HuH-7 (cell line): ENCODE measurements at regions not wholly inside any gene's neighbourhood (a gene's known extent, or its start where the extent isn't known, plus 50 kb on each side); places are given as distances from the start of the nearest gene placed in this dataset.

Experiments
- DNase-seq: peaks from one replicate; pipeline ENCODE4 v3.0.0; 2011; ENCODE audit warnings: low spot score

DNA sequence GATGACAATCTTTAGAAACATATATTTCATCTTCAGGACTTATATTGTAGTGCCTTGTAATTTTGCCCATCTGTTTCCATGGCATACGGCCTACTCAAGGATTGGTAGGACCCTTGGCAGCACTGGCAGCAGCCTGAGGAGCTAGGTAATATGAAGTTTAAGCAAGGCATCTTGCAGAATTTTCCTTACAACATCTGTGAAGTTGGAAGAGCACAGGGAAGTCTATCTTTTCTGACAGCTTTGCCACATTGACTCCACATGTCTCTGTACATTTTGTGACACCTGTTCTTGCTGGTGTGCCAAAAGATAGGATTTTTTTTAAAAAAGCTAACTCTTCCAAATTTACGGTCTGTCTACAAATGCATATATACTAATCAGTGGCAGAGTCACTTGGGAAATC, 1235.2 kb downstream of the PCDH7 start:
- no peak for DNase-seq

DNA sequence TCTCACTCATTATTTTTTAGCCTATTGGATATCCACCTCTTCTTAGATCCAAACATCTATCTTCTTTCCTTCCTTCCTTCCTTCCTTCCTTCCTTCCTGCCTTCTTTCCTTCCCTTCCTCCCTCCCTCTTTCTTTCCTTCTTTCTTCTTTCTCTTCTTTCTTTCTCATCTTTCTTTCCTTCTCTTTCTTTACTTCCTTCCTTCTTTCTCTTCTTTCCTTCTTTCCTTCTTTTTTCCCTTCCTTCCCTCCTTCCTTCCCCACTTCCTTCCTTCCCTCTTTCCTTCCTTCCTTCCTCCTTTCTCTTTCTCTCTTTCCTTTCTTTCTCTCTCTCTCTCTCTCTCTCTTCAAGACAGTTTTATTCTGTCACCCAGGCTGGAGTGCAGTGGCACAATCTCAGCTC, 1239.8 kb downstream of the PCDH7 start:
- DNase-seq = no peak

DNA sequence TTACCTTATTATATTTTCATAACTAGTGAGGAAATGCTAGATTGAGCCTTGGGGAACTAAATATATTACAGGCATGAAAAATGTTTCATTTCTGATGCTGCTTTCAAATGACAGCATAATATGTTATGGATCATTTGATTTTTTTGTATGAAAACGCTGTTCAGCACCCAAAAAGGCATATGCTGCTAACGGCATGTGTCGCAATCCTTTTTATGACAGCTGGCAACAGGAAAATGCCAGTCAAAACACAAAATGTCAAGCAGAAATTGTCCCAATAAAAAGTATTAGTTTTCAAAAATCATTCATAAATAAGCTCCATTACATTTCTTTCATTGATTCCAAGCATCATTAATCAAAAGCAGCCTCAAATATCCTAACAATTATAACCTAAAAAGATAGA, 1244.5 kb downstream of the PCDH7 start:
- no peak for DNase-seq

DNA sequence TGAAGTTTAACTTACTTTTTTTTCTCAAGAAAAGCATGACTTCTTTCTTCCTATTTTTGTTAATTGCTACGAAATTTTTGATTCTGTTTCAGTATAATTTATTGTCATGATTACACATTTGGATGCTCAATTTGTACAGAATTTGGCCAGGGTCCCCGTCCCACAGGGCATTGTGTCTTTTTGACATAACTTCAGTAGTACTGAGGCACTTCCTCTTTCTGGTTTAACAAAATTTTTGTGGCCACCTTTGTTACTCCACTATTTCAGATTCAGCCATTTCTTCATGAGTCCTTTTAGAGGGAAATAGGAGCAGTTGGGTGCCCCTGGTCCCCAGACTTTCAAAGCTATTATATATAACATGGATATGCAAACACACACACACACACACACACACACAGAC, 1248.7 kb downstream of the PCDH7 start:
- no peak for DNase-seq

DNA sequence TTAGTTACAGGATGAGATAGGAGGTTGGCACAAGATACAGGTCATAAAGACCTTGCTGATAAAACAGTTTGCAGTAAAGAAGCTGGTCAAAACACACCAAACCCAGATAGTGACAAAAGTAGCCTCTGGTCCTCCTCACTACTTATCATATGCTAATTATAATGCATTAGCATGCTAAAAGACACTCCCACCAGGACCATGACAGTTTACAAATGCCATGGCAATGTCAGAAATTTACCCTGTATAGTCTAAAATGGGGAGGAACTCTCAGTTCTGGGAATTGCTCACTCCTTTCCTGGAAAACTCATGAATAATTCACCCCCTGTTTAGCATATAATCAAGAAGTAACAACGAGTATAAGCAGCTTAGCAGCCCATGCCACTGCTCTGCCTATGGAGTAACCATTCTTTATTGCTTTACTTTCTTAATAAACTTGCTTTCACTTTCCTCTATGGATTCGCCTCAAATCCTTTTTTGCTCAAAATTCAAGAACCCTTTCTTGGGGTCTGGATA, 1254.4 kb downstream of the PCDH7 start:
- DNase-seq = no peak

DNA sequence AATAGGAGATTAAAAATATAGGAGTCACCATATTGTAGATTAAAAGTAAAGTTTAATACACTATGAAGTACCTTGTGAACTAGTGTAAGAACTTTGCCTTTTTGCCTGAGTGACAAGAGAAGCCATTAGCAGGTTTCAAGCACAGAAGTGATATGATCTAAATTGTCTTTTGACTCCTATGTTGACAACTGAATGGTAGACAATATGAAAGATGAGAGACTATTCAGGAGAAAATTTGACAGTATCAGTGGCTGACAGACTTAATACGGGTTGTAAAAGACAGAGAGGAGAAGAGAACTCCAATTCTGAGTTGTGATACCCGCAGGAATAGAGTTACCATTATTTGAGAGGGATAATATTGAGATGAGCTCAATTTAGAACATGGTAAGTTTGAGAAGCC, 1259.8 kb downstream of the PCDH7 start:
- DNase-seq = no peak

DNA sequence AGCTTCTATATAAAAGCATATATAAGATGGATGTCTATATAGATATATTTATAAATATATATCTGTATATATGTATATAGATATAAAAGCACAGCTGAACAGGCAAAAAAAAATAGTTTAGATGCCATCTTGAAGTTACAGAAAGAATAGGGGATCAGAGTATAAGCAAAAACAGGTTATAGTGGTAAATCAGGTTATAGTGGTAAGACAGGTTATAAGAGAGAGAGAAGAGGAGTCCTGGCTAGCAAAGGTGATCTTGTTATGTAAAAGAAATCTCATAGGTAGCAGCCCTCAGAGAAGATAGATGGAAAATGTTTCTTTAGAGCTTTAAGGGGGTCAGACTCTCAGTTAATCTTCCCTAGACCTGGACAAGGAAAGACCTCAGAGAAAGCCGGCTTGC, 1263.1 kb downstream of the PCDH7 start:
- no peak for DNase-seq

DNA sequence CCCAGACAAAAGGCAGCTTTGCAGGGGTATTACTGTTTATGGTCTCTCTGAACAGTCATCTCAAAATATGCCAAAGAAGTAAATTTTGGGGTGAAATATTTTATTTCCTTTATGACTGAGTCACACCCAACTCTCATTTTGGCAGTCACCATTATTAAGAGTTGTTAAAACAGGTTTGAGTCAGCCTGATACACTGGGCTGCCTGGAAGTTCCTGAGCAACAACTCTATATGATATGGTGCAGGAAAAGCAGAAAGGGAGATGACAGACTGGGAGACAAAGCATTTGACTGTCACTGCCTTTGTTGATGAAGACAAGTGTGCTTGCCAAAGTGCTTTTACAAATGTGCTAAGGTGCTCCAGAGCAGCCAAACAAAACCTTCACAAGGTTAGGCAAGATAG, 1263.5 kb downstream of the PCDH7 start:
- no peak for DNase-seq

DNA sequence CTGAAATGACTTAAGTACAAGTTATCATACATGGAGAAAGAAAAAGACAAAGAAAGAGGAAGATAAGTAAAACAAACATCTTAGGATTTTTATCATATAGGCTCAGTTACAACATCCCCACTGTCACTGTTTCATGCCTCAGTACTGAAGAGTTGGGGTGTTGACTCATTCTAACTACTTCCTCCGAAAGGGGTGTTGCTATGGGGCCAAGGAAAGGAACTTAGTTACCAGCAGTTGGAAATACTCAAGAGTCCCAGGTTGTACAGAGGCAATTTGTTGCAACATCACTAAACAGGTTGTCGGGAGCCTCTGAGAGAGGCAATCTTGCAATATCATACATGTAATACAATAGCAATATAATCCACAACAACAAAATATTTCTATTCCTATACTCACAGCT, 1264.7 kb downstream of the PCDH7 start:
- no peak for DNase-seq

DNA sequence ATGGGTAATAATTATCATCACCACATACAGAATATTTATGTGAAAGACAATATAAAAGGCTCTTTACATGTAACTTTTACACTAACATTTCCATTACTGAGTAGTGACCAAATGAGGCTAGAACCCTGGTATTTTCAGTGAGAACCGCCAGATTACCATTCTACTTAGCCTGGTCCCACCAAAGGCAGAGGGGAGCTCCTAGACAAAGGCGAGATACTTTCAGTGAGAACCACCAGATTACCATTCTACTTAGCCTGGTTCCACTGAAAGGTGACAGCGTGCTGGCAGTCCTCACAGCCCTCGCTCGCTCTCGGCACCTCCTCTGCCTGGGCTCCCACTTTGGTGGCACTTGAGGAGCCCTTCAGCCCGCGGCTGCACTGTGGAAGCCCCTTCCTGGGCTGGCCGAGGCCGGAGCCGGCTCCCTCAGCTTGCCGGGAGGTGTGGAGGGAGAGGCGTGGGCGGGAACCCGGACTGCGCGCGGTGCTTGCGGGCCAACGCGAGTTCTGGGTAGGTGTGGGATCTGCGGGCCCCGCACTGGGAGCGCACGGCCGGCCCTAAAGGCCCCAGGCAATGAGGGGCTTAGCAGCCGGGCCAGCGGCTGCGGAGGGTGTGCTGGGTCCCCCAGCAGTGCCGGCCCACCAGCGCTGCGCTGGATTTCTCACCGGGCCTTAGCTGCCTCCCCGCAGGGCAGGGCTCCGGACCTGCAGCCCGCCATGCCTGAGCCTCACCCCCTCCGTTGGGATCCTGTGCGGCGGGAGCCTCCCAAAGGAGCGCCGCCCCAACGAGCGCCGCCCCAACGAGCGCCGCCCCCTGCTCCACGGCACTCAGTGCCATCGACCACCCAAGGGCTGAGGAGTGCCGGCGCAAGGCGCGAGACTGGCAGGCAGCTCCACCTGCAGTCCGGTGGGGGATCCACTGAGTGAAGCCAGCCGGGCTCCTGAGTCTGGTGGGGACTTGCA, 1276.1 kb downstream of the PCDH7 start:
- no peak for DNase-seq

DNA sequence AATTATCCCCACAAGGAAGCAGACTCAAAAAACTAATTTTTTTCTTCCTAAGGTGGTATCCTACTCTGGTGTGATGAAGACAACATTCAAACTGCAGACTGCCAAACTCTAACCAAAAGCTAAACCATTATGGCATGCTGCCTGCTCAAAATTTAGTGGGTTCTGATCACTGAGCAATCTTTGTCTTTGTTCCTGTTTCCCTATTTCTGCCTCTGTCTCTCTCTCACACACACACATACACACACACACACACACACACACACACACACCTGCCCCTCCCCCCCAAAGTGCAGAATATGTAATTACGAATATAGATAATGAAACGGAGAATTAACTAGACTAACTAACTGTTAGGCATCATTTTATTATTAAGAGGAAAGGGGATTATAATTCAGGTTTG, 1278.6 kb downstream of the PCDH7 start:
- no peak for DNase-seq

DNA sequence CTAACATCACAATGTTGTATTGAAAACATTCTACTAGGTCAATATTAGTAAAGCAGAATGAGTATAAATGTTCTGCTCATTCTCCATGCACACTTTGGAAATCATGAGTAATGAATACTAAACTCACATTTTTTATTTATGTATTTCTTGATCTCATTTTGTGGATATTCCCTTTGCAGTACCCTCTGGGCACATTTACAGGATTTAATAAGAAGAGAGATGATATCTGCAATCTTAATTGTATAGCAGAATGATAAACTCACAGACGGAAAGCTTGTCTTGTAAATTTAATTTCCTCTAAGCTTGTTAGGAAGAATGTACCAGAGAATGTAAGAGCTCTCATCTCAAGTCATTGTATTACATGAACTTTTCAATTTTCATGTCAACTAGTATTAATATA, 1279.7 kb downstream of the PCDH7 start:
- DNase-seq = no peak

DNA sequence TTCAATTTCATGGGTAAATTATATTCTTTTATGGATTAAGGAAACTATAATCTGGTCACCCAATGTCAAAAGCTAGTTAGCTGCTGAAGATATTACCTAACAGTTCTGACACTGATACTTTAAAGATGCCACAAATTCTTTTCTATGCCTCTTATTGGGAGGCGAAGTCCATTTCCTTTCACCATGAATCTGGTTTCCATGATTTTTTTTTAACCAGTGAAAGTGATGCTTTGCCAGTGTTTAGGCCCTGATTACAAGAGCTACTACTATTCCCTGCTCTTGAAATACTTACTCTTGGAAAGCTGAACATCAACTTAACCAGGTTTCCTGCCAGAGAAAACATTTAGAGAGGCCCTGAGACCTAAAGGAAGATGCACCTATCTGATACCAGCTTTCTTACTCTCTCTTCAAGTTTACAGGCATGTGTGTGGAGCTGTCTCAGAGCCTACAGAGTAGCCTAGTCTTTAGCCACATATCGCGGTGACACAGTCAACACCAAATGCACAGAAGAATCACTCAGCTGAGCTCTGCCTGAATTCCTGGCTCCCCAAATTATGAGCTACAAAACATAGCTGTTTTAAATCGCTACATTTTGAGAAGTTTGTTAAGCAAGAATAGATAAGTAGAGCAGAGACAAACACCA, 1280.8 kb downstream of the PCDH7 start:
- DNase-seq = no peak

DNA sequence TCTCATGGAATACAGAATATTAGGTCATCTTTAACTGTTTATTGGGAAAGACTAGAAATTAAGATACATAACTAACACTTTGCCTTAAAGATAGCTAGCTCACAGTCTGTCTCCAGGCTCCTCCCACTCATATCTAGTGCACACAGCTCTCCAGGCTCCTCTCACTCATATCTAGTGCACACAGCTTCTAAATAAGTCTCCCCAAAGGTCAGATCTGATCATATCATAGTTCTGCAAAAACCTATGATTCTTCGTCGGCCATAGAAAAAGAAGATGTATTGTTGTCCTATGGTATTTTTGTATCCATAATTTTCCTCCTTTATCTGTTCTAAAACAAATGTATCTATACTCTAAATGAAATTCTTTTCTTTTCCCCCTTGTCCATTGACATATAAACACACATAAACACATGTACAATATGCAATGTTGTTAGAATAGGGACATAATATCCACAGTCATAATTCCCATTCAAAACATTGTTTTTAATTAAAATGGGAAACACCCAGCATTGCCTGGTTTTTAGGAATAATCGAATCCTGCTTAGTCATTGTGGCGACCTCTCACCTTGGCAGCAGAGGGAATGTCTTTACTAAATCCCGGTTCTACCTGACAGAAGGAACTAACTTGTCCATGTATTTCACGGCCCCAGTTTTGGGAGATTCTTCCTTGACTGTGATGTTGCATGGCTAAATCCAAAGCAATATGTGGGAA, 1282.0 kb downstream of the PCDH7 start:
- no peak for DNase-seq

DNA sequence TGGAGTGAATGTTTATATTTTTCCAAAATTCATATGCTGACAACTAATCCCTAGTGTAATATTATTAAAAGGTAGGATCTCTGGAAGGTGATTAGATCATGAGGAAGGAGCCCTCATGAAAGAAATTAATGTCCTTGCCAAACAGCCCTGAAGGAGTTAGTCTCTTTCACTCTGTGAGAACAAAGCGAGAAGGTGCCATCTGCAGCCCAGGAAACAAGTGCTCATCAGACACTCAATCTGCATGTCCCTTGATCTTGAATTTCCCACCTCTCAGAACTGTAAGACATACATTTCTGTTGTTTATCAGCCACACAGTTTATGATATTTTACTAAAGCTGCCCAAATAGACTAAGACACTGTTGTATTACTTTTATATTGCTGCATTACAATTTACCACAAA, 1283.4 kb downstream of the PCDH7 start:
- no peak for DNase-seq

DNA sequence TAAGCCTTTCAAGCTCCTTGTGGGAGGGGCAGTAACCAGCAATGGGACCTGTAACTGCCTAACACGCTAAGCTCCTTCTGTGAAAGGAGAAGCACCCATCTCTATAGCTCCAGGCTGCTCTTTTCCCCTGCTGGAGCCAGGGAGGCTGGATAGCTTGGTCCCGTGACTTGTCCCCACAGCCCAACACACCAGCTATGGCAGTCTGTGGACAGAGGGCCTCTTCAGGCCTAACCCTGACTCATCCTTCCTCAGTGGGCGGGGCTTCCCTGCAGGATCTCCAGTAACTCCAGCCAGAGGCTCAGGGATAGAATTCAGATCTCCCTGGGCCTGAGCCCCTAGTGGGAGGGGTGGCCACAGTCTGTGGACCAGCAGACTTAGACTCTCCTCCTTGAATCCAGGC, 1290.1 kb downstream of the PCDH7 start:
- DNase-seq = no peak

DNA sequence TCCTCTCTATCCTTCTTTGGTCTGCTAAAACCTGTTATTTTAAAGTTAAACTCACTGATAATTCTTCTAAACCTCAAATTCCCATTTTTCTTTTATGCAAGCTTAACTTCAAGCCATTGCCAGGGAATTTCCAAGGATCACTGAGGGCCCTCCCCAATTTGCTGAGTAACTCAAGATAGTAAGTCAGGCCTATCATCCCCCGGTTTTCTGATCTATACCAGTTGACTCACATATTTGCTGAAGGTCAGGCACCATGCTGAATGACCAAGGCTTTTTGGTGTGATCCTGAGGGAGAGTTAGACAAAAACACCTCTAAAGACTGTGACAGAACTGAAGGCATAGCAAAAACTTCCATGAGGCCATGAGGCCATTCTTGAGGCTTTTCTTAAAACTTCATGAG, 1301.9 kb downstream of the PCDH7 start:
- DNase-seq = no peak

DNA sequence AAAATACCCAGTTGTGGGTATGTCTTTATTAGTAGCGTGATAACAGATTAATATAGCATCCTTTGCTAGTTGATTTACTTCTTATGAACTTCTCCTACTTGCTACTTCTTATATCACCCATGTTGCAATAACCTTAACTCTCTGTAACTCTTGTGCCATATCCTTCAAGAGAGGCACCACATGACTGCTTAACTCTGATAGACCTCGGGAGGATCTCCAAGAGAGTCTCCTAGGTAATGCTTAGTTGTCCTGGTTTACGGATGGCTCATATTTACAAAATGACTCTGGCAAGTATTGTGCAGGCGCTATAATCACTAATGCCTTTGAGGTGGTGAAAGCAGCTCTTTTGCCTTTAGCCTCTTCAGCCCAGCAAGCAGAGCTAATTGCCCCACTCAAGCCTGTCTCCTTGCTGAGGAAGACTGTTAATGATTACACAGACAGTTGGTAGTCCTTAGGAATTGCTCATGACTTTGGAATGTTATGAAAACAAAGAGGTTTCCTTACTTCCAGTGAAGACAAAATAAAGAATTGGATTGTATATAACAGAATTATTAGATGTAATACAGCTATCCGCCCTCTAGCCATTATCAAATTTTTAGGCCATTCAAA, 1305.8 kb downstream of the PCDH7 start:
- DNase-seq = peak; percentile 10

DNA sequence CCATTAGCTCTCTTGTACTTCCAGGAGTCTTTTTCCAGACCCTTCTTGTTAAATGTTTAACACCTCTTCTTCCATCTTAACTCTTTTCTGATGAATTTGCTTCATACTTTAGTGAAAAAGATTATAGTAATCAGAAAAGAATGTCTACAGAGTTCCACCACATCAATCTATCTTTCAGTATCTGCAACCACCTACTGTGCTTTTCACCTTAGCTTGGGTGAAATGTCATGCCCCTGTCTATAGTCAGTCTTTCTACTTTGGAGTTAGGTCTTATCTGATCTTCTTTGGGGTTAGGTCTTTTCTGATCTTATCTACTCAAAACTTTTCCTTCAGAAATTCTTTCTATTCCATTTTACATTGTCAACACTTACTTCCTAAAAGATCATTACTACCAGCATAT, 1310.2 kb downstream of the PCDH7 start:
- no peak for DNase-seq

DNA sequence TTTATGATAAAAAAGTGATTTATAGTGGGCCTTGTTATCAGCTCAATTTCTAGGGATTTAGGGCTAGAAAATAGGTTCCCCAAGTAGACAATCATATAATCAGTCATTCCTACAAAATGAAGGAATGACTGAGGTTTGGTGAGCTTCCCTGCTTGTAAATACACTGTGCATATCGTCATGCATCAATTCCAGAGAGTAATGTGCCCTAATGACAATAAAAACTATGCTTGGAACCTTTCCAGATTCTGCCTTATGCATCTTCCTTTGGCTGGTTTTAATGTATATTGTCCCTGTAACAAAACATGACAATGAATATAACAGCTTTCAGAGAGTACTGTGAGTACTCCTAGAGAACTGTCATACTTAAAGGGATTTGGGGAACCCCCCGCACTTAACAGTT, 1310.9 kb downstream of the PCDH7 start:
- no peak for DNase-seq

DNA sequence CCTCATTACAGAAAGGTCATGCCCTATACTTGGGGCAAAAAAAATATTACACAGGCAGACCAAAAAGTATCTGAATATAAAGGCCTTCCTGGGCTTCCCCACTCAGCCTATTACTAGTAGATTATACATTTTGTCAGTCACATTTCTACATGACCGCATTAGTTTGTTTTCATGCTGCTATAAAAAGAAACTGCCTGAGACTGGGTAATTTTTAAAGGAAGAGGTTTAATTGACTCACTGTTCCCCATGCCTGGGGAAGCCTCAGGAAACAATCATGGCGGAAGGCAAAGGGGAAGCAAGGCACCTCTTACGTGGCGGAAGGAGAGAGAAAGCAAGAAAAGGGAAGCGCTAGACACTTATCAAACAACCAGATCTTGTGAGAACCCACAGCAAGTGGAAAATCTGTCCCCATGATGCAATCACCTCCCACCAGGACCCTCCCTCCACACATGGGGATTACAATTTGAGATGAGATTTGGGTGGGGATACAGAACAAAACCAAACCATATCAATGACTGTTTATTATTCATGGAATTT, 1312.0 kb downstream of the PCDH7 start:
- no peak for DNase-seq

DNA sequence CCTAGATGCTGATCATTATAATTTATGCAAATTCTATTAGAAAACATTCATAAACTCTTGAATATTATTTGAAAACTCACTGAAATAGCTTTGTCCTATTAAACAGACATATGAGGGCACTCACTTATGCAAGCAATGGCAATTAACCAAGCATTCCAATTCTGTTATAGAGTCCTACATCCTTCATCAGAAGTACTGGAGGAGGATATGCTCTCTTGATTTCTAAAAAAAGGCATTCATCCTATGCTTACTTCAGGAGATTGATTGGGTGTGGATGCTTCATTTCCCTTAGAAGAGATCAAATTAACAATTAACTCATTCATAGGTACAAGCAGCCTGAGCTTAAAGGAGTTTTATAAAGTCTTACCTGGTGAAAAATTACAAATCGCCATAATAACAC, 1317.2 kb downstream of the PCDH7 start:
- no peak for DNase-seq
